OCI-LY3 (cell line): ENCODE measurements at regions not wholly inside any gene's neighbourhood (a gene's known extent, or its start where the extent isn't known, plus 50 kb on each side); places are given as distances from the start of the nearest gene placed in this dataset.
"Not testable (repeated sequence)": the region's sequence is repeated elsewhere in the genome, so short reads cannot be mapped to it uniquely, and the experiment has no call there.

Experiments used
- H2AFZ ChIP-seq: fragments of 200-600, 300-600 bp; shearing (Covaris generic); 2 replicates; pipeline ENCODE4 v1.6.0; 2014; ENCODE audit warnings: antibody characterized with exemption, low read depth, low read length
- H3K27ac ChIP-seq: fragments of 200-600, 300-600 bp; sonication (generic); 2 replicates; pipeline ENCODE4 v1.5.1; 2014; ENCODE audit warnings: mild to moderate bottlenecking, low read length, moderate library complexity, mixed read lengths
- H3K27me3 ChIP-seq: fragments of 200-600, 300-600 bp; sonication (generic); 2 replicates; pipeline ENCODE4 v1.6.1; 2014; ENCODE audit warnings: low read depth, low read length, mixed read lengths
- H3K36me3 ChIP-seq: fragments of 200-600, 300-600 bp; sonication (generic); replicated peaks from 2 replicates; pipeline ENCODE3; 2014; ENCODE audit warnings: low read depth, low read length, mixed read lengths
- H3K4me1 ChIP-seq: fragments of 300-600, 200-600 bp; sonication (generic); 2 replicates; pipeline ENCODE4 v1.6.1; 2014; ENCODE audit warnings: low read length, mixed read lengths
- H3K4me2 ChIP-seq: fragments of 200-600, 300-600 bp; sonication (generic); 2 replicates; pipeline ENCODE4 v1.6.1; 2014; ENCODE audit warnings: low read length, mixed read lengths
- H3K4me3 ChIP-seq: fragments of 300-600, 200-600 bp; sonication (generic); 2 replicates; pipeline ENCODE4 v1.5.1; 2014; ENCODE audit warnings: antibody characterized with exemption, mild to moderate bottlenecking, low read length, moderate library complexity
- H3K79me2 ChIP-seq: fragments of 300-600, 200-600 bp; shearing (Covaris generic); 2 replicates; pipeline ENCODE4 v1.6.1; 2014; ENCODE audit warnings: mild to moderate bottlenecking, low read length, mixed read lengths
- H3K9ac ChIP-seq: fragments of 300-600, 200-600 bp; shearing (Covaris generic); 2 replicates; pipeline ENCODE4 v1.6.0; 2014; ENCODE audit warnings: mild to moderate bottlenecking, low read length, moderate library complexity
- H3K9me3 ChIP-seq: fragments of 200-600, 300-600 bp; shearing (Covaris generic); 2 replicates; pipeline ENCODE4 v1.6.1; 2014; ENCODE audit warnings: low read length, mixed read lengths; ENCODE audit not compliant: insufficient read depth
- H4K20me1 ChIP-seq: fragments of 200-600, 300-600 bp; sonication (generic); 2 replicates; pipeline ENCODE4 v1.6.1; 2016; ENCODE audit warnings: low read length, mixed read lengths; ENCODE audit not compliant: insufficient read depth
- EZH2phosphoT487 ChIP-seq: fragments of 200-600 bp; shearing (Covaris generic); IDR thresholded peaks from 2 replicates; pipeline ENCODE4 v1.6.1; 2018; ENCODE audit warnings: antibody characterized with exemption, mixed run types, low read depth
- TF ChIP-seq, protein P1 (sequence below): fragments of 200-600, 300-600 bp; sonication (generic); IDR thresholded peaks from 2 replicates; pipeline ENCODE4 v1.5.1; 2014; ENCODE audit warnings: antibody characterized with exemption, low read length, low read depth

DNA sequence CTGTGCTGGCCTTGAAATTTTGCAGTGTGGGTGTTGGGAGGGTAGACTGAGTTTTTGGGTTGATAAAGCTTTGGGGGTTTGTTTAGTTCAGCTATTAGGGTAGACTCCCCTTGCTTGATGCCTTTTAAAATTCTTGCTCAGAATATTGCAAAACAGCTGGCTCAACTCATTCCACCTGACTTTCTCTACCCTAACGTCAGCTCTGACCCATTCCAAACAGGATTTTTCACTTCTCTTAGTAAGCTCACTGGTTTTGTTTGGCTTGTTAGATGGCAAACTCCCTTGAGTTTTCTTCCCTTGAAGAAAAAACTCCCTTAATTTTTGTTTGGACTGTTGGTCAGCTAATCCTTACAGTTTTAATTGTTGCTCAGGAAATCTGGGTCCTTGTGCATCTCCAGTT is 195.1 kb upstream of the DTNA start:
- no peaks in the 10 kb centered on the region for H3K79me2 ChIP-seq
- TF ChIP-seq EZH2phosphoT487: no peak
- TF ChIP-seq, protein P1, sequence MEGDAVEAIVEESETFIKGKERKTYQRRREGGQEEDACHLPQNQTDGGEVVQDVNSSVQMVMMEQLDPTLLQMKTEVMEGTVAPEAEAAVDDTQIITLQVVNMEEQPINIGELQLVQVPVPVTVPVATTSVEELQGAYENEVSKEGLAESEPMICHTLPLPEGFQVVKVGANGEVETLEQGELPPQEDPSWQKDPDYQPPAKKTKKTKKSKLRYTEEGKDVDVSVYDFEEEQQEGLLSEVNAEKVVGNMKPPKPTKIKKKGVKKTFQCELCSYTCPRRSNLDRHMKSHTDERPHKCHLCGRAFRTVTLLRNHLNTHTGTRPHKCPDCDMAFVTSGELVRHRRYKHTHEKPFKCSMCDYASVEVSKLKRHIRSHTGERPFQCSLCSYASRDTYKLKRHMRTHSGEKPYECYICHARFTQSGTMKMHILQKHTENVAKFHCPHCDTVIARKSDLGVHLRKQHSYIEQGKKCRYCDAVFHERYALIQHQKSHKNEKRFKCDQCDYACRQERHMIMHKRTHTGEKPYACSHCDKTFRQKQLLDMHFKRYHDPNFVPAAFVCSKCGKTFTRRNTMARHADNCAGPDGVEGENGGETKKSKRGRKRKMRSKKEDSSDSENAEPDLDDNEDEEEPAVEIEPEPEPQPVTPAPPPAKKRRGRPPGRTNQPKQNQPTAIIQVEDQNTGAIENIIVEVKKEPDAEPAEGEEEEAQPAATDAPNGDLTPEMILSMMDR: no peak
- H3K9ac ChIP-seq: no peak overlapping the region
- H4K20me1 ChIP-seq: no peaks in the 10 kb centered on the region
- no peak overlapping the region for H2AFZ ChIP-seq
- no peaks in the 10 kb centered on the region for H3K36me3 ChIP-seq
- no peaks in the 10 kb centered on the region for H3K27me3 ChIP-seq
- no peak overlapping the region for H3K4me3 ChIP-seq
- no peak overlapping the region for H3K27ac ChIP-seq
- H3K9me3 ChIP-seq: no peaks in the 10 kb centered on the region
- H3K4me1 ChIP-seq: no peaks in the 10 kb centered on the region
- H3K4me2 ChIP-seq: no peak overlapping the region

DNA sequence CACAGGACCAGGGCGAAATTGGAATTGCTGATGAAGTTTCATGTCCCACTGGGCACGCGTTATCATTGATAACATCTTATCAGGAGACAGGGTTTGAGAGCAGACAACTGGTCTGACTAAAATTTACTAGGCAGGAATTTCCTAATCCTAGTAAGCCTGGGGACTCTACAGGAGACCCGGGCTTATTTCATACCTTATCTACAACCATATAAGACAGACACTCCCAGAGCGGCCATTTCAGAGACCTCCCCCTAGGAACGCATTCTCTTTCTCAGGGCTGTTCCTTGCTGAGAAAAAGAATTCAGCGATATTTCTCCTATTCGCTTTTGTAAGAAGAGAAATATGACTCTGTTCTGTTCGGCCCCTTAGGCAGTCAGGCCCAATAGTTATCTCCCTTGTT is 193.7 kb upstream of the DTNA start:
- not testable (repeated sequence) for H3K4me3 ChIP-seq, H3K27me3 ChIP-seq, H4K20me1 ChIP-seq, H3K36me3 ChIP-seq, H3K27ac ChIP-seq, H2AFZ ChIP-seq, H3K79me2 ChIP-seq, H3K4me1 ChIP-seq, H3K9me3 ChIP-seq, H3K9ac ChIP-seq, H3K4me2 ChIP-seq

DNA sequence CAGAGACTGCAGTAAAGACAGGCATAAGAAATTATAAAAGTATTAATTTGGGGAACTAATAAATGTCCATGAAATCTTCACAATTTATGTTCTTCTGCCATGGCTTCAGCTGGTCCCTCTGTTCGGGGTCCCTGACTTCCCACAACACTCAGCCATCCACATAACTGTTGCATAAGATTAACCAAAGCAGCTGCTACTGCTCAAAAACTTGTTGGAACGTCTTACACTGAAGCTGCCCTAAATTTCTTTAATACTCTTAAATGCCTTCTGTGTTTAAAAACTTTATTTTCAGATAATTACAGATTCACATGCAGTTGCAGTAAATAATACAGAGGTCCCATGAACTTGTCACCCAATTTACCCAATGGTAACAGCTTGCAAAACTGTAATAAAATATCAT is 193.1 kb upstream of the DTNA start:
- not testable (repeated sequence) for H4K20me1 ChIP-seq, H3K79me2 ChIP-seq, H3K9ac ChIP-seq, H3K9me3 ChIP-seq, H3K4me2 ChIP-seq, H3K27ac ChIP-seq, H3K27me3 ChIP-seq, H3K36me3 ChIP-seq, H3K4me1 ChIP-seq, H2AFZ ChIP-seq, H3K4me3 ChIP-seq

DNA sequence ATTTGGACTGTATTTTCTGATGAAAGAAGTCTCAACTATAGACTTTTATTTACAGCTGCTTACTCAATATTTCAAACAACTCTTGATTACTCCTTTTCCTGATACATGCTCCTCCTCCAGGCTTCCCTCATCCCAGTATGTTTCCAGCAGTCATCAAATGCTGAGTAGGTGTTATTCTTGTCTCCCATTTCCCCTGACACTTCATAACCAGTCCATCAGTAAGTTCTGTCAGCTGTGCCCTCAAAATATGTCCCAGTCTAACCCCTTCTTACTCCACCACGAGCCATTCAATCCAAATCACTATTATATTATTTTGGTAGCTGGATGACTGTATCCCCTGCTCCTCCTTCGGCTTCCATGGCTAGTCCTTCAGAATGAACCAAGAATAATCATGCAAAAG is 189.1 kb upstream of the DTNA start:
- TF ChIP-seq, protein P1: no peak
- no peak for TF ChIP-seq EZH2phosphoT487
- H3K36me3 ChIP-seq: no peaks in the 10 kb centered on the region

DNA sequence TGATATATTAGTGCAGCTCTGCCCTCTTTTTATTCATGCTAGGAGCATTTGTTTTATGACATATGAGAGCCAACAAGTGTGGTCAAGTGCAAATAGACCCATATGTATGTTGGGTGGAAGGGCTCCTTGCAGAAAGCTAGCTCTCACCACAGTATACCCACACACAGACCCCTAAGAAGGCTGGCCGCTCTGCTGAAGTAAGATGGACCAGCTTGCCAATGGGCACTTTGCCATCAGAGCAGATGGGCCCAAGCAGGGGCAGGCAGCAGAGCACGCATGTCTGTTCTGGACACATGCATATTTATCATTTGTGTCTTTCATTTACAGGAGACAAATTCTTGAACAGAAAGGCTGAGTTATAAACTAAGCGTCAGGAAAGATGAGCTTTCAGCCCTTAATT is 187.5 kb upstream of the DTNA start:
- no peak overlapping the region for H3K9ac ChIP-seq
- TF ChIP-seq EZH2phosphoT487: no peak
- TF ChIP-seq, protein P1: no peak
- no peak overlapping the region for H2AFZ ChIP-seq

More for the DNA sequence above, 189.1 kb upstream of the DTNA start:
- no peaks in the 10 kb centered on the region for H3K27me3 ChIP-seq
- no peak overlapping the region for H3K9ac ChIP-seq
- no peak overlapping the region for H3K27ac ChIP-seq
- H3K79me2 ChIP-seq: no peaks in the 10 kb centered on the region
- no peaks in the 10 kb centered on the region for H4K20me1 ChIP-seq
- H3K4me2 ChIP-seq: no peak overlapping the region
- H3K4me1 ChIP-seq: no peaks in the 10 kb centered on the region
- no peak overlapping the region for H2AFZ ChIP-seq
- H3K4me3 ChIP-seq: no peak overlapping the region
- no peaks in the 10 kb centered on the region for H3K9me3 ChIP-seq

More for the DNA sequence above, 187.5 kb upstream of the DTNA start:
- H3K27ac ChIP-seq: no peak overlapping the region
- H4K20me1 ChIP-seq: no peaks in the 10 kb centered on the region
- no peak overlapping the region for H3K4me2 ChIP-seq
- no peak overlapping the region for H3K4me3 ChIP-seq
- H3K36me3 ChIP-seq: no peaks in the 10 kb centered on the region
- H3K4me1 ChIP-seq: no peaks in the 10 kb centered on the region
- H3K9me3 ChIP-seq: no peaks in the 10 kb centered on the region
- H3K79me2 ChIP-seq: no peaks in the 10 kb centered on the region
- H3K27me3 ChIP-seq: no peaks in the 10 kb centered on the region
